HEK293 (cell line): ENCODE measurements at regions not wholly inside any gene's neighbourhood (a gene's known extent, or its start where the extent isn't known, plus 50 kb on each side); places are given as distances from the start of the nearest gene placed in this dataset.

Source experiments
- CTCF ChIP-seq: fragments of 450-650 bp; formaldehyde crosslinking; IDR thresholded peaks from 2 replicates; pipeline ENCODE4 v1.5.1; 2016; ENCODE audit warnings: missing biosample characterization, missing genetic modification characterization
- MEIS1 ChIP-seq: sonication (generic); formaldehyde crosslinking; IDR thresholded peaks from 2 replicates; pipeline ENCODE4 v1.8.1; 2022; ENCODE audit warnings: missing genetic modification reagents, mild to moderate bottlenecking, borderline replicate concordance
- MYNN ChIP-seq: fragments of 450-650 bp; formaldehyde crosslinking; IDR thresholded peaks from 2 replicates; pipeline ENCODE4 v1.5.1; 2016; ENCODE audit warnings: missing biosample characterization, missing genetic modification characterization, borderline replicate concordance
- PATZ1 ChIP-seq: fragments of 450-650 bp; formaldehyde crosslinking; IDR thresholded peaks from 2 replicates; pipeline ENCODE4 v1.5.1; 2016; ENCODE audit warnings: missing biosample characterization, missing genetic modification characterization
- SP2 ChIP-seq: fragments of 450-650 bp; formaldehyde crosslinking; IDR thresholded peaks from 2 replicates; pipeline ENCODE4 v1.5.1; 2016; ENCODE audit warnings: missing biosample characterization, missing genetic modification characterization
- ZNF112 ChIP-seq: fragments of 450-650 bp; formaldehyde crosslinking; IDR thresholded peaks from 2 replicates; pipeline ENCODE4 v1.5.0; 2017; ENCODE audit warnings: missing biosample characterization, missing genetic modification characterization
- ZNF426 ChIP-seq: fragments of 450-650 bp; formaldehyde crosslinking; IDR thresholded peaks from 2 replicates; pipeline ENCODE4 v1.5.1; 2017; ENCODE audit warnings: missing biosample characterization, missing genetic modification characterization, mild to moderate bottlenecking, inconsistent platforms, moderate library complexity
- ZNF501 ChIP-seq: fragments of 450-650 bp; formaldehyde crosslinking; IDR thresholded peaks from 2 replicates; pipeline ENCODE4 v1.5.1; 2016; ENCODE audit warnings: missing biosample characterization, missing genetic modification characterization
- ZNF558 ChIP-seq: fragments of 450-650 bp; formaldehyde crosslinking; IDR thresholded peaks from 2 replicates; pipeline ENCODE4 v1.5.1; 2016; ENCODE audit warnings: missing biosample characterization, missing genetic modification characterization
- ZNF561 ChIP-seq: fragments of 450-650 bp; IDR thresholded peaks from 2 replicates; pipeline ENCODE4 v1.5.1; 2018; ENCODE audit warnings: missing biosample characterization, missing genetic modification characterization, borderline replicate concordance
- ZNF830 ChIP-seq: fragments of 450-650 bp; IDR thresholded peaks from 2 replicates; pipeline ENCODE4 v1.5.0; 2018; ENCODE audit warnings: missing biosample characterization, missing genetic modification characterization, low read depth, mild to moderate bottlenecking, moderate library complexity

DNA sequence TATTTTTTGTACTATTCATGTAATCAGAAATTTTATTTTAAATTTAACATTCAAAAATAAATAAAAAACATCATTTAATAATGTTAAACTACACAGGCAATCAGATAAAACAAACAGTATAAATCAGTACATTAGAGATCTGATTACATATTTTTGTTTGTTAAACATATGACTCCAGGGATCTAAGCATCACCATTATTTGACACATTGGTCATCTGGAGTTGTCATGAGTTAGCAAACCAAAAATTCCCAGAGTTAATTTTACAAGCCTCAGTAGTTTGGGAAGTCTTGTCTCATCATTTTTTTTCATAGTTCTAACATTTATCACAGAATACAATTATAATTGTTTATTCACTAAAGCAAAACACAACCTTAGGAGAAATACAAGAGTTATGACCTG, 770.8 kb upstream of the SLITRK6 start:
- no peak for TF ChIP-seq CTCF (tag by site-specific recombination)
- no peak for TF ChIP-seq ZNF426
- no peak for TF ChIP-seq MEIS1 (CRISPR knock-in tag)
- TF ChIP-seq ZNF501 (tag by site-specific recombination), result no peak
- TF ChIP-seq ZNF112, result no peak
- no peak for TF ChIP-seq ZNF561 (tag by site-specific recombination)
- no peak for TF ChIP-seq SP2
- TF ChIP-seq MYNN, result no peak
- no peak for TF ChIP-seq ZNF558 (tag by site-specific recombination)
- TF ChIP-seq PATZ1 (tag by site-specific recombination), result no peak
- TF ChIP-seq ZNF830 (tag by site-specific recombination), result no peak
